Transverse colon (tissue), 4 donors: ENCODE measurements at regions not wholly inside any gene's neighbourhood (a gene's known extent, or its start where the extent isn't known, plus 50 kb on each side); places are given as distances from the start of the nearest gene placed in this dataset.

Source experiments
- EP300 ChIP-seq: sonication (generic); formaldehyde crosslinking; IDR thresholded peaks from one replicate; pipeline ENCODE4 v1.6.1; 2017; ENCODE audit warnings: antibody characterized with exemption, low read depth
- POLR2A ChIP-seq: fragments of 450-650 bp; IDR thresholded peaks from one replicate; pipeline ENCODE4 v1.6.1; 2016; ENCODE audit warnings: antibody characterized with exemption, mild to moderate bottlenecking, moderate library complexity
- POLR2AphosphoS5 ChIP-seq, 3 donors: sonication (generic); formaldehyde crosslinking; IDR thresholded peaks; one replicate each; pipeline ENCODE4 v1.6.1; 2016; ENCODE audit warnings: antibody characterized with exemption in 3 of 3
- TF ChIP-seq, protein P1 (sequence below), 5 experiments: fragments of 200-600 bp in 3 of 5; fragments of 450-650 bp in 2 of 5; sonication (generic) in 3 of 5; IDR thresholded peaks; 1 replicate in 2 of 5; 2 replicates in 3 of 5; pipeline ENCODE4 v1.5.1; 2016 to 2017; ENCODE audit warnings: antibody characterized with exemption in 5 of 5, inconsistent platforms in 3 of 5, mild to moderate bottlenecking in 2 of 5, moderate library complexity in 1 of 5

DNA sequence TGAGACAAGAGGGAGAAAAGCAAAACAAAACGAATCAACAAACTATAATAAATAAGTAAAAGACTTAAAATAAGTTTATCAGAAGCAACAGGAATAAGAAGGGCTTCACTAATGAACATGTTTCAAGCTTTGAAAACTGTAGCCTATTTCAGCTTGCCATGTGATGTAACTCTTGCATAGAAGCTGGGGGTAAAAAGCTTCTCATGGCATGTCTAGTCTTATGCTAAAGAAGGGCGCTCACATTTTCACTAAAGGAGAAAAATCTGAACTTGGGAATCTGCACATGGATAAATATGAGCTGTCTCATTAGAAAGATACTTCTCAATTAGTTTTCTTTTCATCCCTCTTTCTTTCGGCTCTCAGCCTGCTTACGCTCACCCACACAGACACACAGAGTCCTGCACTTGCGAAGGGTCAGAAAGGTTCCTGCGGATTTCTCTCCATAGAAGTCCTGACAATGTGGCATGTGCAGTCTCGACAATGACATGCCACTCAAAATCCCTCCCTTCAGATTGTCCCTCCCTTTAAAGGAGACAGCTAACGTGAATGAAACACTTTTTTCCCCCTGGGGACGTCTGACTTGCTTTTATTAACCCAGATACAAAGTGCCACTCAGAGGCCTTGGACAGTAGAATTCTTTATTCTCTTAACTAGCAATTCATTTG is 568.9 kb upstream of the NR2F2 start:
- TF ChIP-seq EP300 = no peak
- TF ChIP-seq, protein P1, sequence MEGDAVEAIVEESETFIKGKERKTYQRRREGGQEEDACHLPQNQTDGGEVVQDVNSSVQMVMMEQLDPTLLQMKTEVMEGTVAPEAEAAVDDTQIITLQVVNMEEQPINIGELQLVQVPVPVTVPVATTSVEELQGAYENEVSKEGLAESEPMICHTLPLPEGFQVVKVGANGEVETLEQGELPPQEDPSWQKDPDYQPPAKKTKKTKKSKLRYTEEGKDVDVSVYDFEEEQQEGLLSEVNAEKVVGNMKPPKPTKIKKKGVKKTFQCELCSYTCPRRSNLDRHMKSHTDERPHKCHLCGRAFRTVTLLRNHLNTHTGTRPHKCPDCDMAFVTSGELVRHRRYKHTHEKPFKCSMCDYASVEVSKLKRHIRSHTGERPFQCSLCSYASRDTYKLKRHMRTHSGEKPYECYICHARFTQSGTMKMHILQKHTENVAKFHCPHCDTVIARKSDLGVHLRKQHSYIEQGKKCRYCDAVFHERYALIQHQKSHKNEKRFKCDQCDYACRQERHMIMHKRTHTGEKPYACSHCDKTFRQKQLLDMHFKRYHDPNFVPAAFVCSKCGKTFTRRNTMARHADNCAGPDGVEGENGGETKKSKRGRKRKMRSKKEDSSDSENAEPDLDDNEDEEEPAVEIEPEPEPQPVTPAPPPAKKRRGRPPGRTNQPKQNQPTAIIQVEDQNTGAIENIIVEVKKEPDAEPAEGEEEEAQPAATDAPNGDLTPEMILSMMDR (IDR thresholded peaks at IDR 0.05) = no peak
- TF ChIP-seq POLR2A = no peak
- no peak for TF ChIP-seq POLR2AphosphoS5 (IDR thresholded peaks at IDR 0.05)
